Muscle of leg (tissue), 3 donors: ENCODE measurements at regions not wholly inside any gene's neighbourhood (a gene's known extent, or its start where the extent isn't known, plus 50 kb on each side); places are given as distances from the start of the nearest gene placed in this dataset.

Source experiments
- DNase-seq: peaks from one replicate; pipeline ENCODE4 v3.0.0; 2013
- H3K27ac ChIP-seq: one replicate; pipeline ENCODE4 v1.5.1; 2013; ENCODE audit warnings: mild to moderate bottlenecking, low read length, control low read depth
- H3K27me3 ChIP-seq: one replicate; pipeline ENCODE4 v1.6.1; 2013; ENCODE audit warnings: low read length; ENCODE audit not compliant: control insufficient read depth, insufficient read depth
- H3K36me3 ChIP-seq: one replicate; pipeline ENCODE4 v1.6.1; 2013; ENCODE audit warnings: low read length; ENCODE audit not compliant: control insufficient read depth, insufficient read depth
- H3K4me1 ChIP-seq: one replicate; pipeline ENCODE4 v1.6.1; 2013; ENCODE audit warnings: low read length; ENCODE audit not compliant: control insufficient read depth, insufficient read depth
- H3K4me3 ChIP-seq: one replicate; pipeline ENCODE4 v1.5.1; 2013; ENCODE audit warnings: low read length, control low read depth
- H3K9me3 ChIP-seq: replicated peaks from 2 replicates; pipeline ENCODE4 v1.6.1; 2013; ENCODE audit warnings: low read depth, low read length; ENCODE audit not compliant: control insufficient read depth
- WGBS: methylation state at CpG from one replicate; pipeline ENCODE4 v1.1.5; 2013; ENCODE audit warnings: missing lambda C conversion rate; ENCODE audit not compliant: insufficient coverage; 5-methylcytosine and 5-hydroxymethylcytosine counted together

DNA sequence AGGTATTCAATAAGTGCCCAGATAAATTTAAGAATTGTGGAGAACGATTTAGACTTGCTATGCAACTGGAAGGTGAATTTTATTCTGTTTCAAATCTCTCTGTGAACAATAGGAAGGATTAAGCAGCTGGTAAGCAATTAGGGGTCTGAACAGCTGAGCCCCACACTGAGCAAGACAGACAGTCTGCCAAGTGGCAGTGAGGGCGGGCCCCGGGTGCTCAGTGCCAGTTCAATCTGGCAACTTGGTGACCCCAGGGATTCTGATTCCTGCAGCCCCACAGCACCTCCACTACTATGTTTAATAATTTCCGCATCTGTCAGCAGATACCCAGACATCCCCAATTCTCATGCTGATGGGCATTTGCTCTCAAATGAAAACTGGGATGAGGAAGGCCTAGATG is 317.3 kb downstream of the PPP1R2C start:
- Histone ChIP-seq H3K4me1 (no peaks in the 10 kb centered on the region), H3K9me3 (no peaks in the 10 kb centered on the region), H3K36me3 (no peaks in the 10 kb centered on the region), H3K27ac (no peak overlapping the region), H3K4me3 (no peak overlapping the region), H3K27me3 (peaks cover 5% of the 10 kb centered on the region)
- WGBS, result 59% methylated on average over 3 of the region's 4 CpGs
- DNase-seq, result peak; percentile 22

DNA sequence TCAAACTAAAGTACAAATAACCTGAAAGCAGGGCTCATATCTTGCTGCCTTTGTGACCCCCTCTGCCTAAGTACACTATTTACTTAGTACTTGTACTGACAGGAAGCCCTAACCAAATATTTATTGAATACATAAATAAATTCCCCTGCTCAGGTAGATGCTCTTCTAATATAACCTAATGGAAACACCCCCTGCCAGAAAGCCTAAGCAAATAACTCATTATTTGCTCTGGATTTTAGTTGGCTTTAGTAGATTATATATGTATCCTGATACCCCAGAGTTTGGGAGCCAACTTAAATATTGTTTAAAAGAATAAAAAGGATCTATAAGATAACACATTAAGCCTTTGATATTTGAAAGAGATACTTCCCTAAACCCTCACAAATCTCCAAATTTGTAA is 318.2 kb downstream of the PPP1R2C start:
- DNase-seq, result no peak
- peaks cover 5% of the 10 kb centered on the region for H3K27me3 ChIP-seq
- no peaks in the 10 kb centered on the region for H3K36me3 ChIP-seq
- H3K27ac ChIP-seq, result no peak overlapping the region
- H3K9me3 ChIP-seq, result no peaks in the 10 kb centered on the region
- no peaks in the 10 kb centered on the region for H3K4me1 ChIP-seq
- H3K4me3 ChIP-seq, result no peak overlapping the region

DNA sequence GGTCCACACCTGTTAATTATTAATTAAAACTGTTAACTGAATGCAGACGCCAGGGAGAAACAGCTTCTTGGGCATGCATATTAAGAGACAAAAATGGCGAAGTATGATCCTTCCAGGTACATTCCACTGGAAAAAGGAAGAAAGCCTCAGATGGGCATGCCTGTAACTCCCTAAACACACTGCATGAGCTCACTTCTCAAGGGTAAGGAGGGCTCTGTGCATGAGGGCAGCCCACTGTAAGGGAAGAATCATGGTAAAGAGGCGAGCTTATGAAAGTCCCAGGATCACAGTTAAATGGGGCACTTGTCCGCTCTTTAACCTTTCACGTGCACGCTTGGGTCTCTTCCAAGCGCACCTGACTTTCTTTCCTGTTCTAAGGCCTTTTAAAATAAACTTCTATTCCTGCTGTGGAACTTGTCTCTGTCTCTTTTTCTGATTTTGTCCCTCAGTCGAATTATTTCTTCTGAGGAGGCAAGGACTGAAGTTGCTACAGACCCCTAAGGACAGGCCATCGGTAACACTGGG is 321.7 kb downstream of the PPP1R2C start:
- no peaks in the 10 kb centered on the region for H3K4me1 ChIP-seq
- peaks cover 3% of the 10 kb centered on the region for H3K27me3 ChIP-seq
- 64% methylated on average over 8 of the region's 9 CpGs for WGBS
- H3K4me3 ChIP-seq, result no peak overlapping the region
- no peak for DNase-seq
- no peak overlapping the region for H3K27ac ChIP-seq
- H3K36me3 ChIP-seq, result no peaks in the 10 kb centered on the region
- no peaks in the 10 kb centered on the region for H3K9me3 ChIP-seq

DNA sequence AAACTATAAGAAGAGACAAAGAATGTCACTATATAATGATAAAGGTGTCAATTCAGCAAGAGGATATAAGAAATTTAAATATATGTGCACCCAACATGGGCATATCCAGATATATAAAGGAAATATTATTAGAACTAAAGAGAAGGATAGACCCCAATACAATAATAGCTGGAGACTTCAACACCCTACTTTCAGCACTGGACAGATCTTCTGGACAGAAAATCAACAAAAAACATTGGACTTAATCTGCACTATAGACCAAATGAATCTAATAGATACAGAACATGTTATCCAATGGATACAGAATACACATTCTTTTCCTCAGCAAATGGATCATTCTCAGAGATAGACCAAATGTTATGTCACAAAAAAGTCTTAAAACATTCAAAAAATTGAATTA is 327.7 kb downstream of the PPP1R2C start:
- no peak overlapping the region for H3K4me3 ChIP-seq
- H3K36me3 ChIP-seq, result no peaks in the 10 kb centered on the region
- no peaks in the 10 kb centered on the region for H3K9me3 ChIP-seq
- no peak for DNase-seq
- H3K4me1 ChIP-seq, result no peaks in the 10 kb centered on the region
- no peaks in the 10 kb centered on the region for H3K27me3 ChIP-seq
- no peak overlapping the region for H3K27ac ChIP-seq

DNA sequence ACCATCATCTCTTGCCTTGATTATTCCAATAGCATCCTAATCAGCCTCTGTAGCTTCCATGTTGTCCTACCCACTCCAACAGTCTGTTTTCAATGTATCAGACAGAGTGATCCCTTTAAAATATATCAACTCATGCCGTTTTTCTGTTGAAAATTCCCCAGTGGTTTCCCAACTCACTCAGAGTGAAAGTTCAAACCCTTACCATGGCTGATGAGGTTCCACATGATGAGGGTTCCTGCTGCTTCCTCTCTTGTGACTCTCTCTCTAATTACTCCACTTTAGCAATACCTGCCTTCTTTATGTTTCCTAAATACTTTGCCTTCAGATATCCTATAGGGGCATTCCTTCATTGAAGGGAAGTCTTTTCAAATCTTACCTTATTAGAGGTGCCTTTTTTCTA is 334.7 kb downstream of the PPP1R2C start:
- WGBS, result 43% methylated on average over 1 of the region's 1 CpG
- no peaks in the 10 kb centered on the region for H3K36me3 ChIP-seq
- H3K27ac ChIP-seq, result no peak overlapping the region
- H3K4me1 ChIP-seq, result no peaks in the 10 kb centered on the region
- H3K27me3 ChIP-seq, result peaks cover 3% of the 10 kb centered on the region
- no peak for DNase-seq
- no peak overlapping the region for H3K4me3 ChIP-seq
- no peaks in the 10 kb centered on the region for H3K9me3 ChIP-seq

DNA sequence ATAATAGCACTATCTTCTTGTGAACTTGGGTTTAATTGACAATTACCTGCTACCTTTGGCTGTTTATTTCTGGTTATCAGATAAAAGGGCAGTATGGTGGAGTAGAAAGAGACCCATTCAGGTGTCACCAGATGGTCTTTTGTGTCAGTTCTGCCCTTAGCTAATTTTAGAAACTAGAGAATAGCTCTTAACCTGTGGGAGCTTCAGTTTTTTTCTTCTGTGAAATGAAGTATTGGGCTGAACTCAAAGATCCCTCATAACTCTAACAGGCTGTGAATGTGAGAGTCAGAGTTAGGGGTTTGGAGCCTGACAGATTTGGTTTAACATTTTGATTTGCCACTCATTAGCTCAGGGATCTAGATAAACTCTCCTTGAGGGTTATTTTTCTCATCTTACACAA is 335.2 kb downstream of the PPP1R2C start:
- peaks cover 3% of the 10 kb centered on the region for H3K27me3 ChIP-seq
- no peak for DNase-seq
- H3K36me3 ChIP-seq, result no peaks in the 10 kb centered on the region
- no peaks in the 10 kb centered on the region for H3K9me3 ChIP-seq
- no peak overlapping the region for H3K4me3 ChIP-seq
- no peaks in the 10 kb centered on the region for H3K4me1 ChIP-seq
- H3K27ac ChIP-seq, result no peak overlapping the region

- Histone ChIP-seq H3K36me3 (no peaks in the 10 kb centered on the region), H3K4me1 (no peaks in the 10 kb centered on the region), H3K4me3 (no peak overlapping the region), H3K27ac (no peak overlapping the region), H3K27me3 (peaks cover 9% of the 10 kb centered on the region), H3K9me3 (no peaks in the 10 kb centered on the region)
- no peak for DNase-seq
- WGBS, result 60% methylated on average over 1 of the region's 1 CpG
Measured at GRCh38 chrX:42437211-42437610, 340.8 kb downstream of the PPP1R2C start.

DNA sequence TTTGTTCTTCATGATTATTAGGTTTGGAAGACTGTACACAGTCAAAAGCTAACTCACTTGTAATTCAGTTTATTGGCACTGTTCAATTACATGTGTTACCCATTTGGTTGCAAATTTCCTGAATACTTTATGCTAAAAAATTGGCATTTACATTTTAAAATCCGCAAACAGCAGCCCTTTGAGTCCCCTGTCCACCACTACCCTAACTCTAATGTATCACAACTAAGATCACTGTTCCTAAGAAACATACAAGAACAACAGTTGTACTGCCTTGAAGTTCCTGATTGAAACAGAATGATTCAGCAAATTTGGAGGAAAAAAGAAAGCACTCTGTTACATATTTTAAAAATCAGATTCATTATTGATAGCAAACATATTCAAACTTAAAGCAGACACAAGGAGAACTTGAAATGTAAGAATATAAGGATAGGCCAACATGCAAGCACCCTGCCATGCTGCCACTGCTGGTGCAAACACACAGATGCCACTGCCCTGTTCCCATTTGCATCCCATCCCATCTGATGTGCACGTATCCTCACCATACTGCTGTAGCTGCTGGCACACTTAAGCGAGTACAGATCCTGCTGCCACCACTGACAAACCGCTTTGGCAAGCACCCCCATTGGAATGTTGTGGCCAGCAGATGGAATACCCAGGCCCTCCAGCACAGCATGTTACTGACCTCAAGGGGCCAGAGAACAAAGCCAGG is 343.4 kb downstream of the PPP1R2C start:
- no peak overlapping the region for H3K4me3 ChIP-seq
- no peak overlapping the region for H3K27ac ChIP-seq
- no peaks in the 10 kb centered on the region for H3K4me1 ChIP-seq
- H3K27me3 ChIP-seq, result peaks cover 6% of the 10 kb centered on the region
- no peaks in the 10 kb centered on the region for H3K36me3 ChIP-seq
- peak; percentile 2 for DNase-seq
- WGBS, result 79% methylated on average over 4 of the region's 4 CpGs
- no peaks in the 10 kb centered on the region for H3K9me3 ChIP-seq

DNA sequence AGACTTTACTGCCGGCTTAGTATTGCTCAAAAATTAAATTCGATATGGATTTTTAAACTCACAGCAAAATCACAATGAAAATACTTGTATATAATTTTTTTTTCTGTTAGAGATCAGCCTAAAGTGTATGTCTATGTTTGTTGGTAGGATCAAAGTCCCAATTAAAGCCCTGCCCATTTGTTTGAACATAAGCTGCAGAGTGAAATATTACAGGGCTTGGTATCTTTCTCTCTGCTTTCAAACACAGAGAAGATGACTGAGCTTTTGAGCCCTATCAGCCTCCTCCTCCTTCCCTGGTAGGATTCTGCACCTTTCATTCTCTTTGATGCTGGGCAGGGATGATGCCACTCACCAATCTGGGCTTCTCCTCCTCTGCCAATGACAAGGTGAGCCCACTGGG is 345.4 kb downstream of the PPP1R2C start:
- WGBS, result no CpG with 5 or more reads among the region's 2 CpGs
- H3K27ac ChIP-seq, result no peak overlapping the region
- H3K36me3 ChIP-seq, result no peaks in the 10 kb centered on the region
- no peaks in the 10 kb centered on the region for H3K4me1 ChIP-seq
- no peaks in the 10 kb centered on the region for H3K9me3 ChIP-seq
- DNase-seq, result no peak
- H3K27me3 ChIP-seq, result peaks cover 6% of the 10 kb centered on the region
- H3K4me3 ChIP-seq, result no peak overlapping the region

DNA sequence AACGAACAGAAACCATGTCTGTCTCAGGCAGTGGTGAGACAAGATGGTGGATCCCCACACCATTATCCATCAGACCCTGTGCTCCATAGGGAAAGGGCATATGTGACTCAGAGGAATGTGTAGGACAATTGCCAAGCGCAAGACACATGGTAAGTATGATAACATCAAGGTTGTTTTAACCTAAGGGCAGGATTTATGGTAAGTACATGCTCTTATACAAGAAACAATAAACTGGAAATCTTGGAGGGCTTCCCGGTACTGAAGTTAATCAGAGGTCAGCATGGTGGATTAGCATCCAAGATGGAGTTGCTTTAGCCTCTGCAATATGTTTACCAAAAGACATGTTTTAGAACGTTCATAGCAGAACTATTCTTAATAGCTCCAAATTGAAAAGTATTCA is 355.0 kb downstream of the PPP1R2C start:
- Histone ChIP-seq H3K4me1 (no peaks in the 10 kb centered on the region), H3K27me3 (peaks cover 3% of the 10 kb centered on the region), H3K4me3 (no peak overlapping the region), H3K27ac (no peak overlapping the region), H3K9me3 (no peaks in the 10 kb centered on the region), H3K36me3 (no peaks in the 10 kb centered on the region)
- WGBS, result no CpG with 5 or more reads among the region's 4 CpGs
- no peak for DNase-seq

GRCh38 chrX:42420426-42420825 is 357.5 kb downstream of the PPP1R2C start:
- H3K36me3 ChIP-seq, result no peaks in the 10 kb centered on the region
- peaks cover 6% of the 10 kb centered on the region for H3K27me3 ChIP-seq
- H3K4me1 ChIP-seq, result no peaks in the 10 kb centered on the region
- no peaks in the 10 kb centered on the region for H3K9me3 ChIP-seq
- no peak overlapping the region for H3K4me3 ChIP-seq
- 65% methylated on average over 2 of the region's 4 CpGs for WGBS
- H3K27ac ChIP-seq, result no peak overlapping the region
- no peak for DNase-seq
